B cell (primary cell): ENCODE measurements at regions not wholly inside any gene's neighbourhood (a gene's known extent, or its start where the extent isn't known, plus 50 kb on each side); places are given as distances from the start of the nearest gene placed in this dataset.

Source experiments
- CTCF ChIP-seq: fragments of 200-600 bp; IDR thresholded peaks from one replicate; pipeline ENCODE4 v1.8.0; 2022; ENCODE audit warnings: antibody characterized with exemption, mild to moderate bottlenecking
- EZH2 ChIP-seq: IDR thresholded peaks from 2 replicates; pipeline ENCODE4 v1.6.1; 2012; ENCODE audit warnings: borderline replicate concordance, low read depth, mild to moderate bottlenecking, moderate library complexity, low read length; ENCODE audit not compliant: insufficient read depth, poor library complexity, severe bottlenecking

DNA sequence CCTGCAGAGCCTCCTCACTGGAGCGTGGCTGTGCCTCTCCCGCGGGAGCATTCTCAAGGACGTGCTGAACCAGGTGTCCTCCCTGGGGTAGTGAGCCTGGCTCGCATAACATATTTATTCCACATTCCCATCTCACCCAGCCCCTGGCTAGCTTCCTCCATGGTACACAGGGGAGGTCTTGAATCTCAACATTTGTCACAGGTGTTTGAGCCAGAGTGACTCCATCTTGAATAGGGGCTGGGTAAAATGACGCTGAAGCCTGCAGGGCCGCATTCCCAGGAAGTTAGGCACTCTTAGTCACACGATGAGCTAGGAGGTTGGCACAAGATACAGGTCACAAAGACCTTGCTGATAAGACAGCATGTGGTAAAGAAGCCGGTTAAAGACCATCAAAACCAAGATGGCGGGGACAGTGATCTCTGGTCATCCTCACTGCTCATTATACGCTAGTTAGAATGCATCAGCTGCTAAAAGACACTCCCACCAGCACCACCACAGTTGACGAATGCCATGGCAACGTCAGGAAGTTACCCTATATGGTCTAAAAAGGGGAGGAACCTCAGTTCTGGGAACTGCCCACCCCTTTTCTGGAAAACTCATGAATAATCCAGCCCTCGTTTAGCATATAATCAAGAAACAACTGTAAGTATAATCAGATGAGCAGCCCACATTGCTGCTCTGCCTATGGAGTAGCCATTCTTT lies 273.8 kb upstream of the IRX4 start:
- TF ChIP-seq CTCF (no peak), EZH2 (no peak)
